Right lobe of liver (tissue), 6 donors: ENCODE measurements at regions not wholly inside any gene's neighbourhood (a gene's known extent, or its start where the extent isn't known, plus 50 kb on each side); places are given as distances from the start of the nearest gene placed in this dataset.
"Not testable (repeated sequence)": the region's sequence is repeated elsewhere in the genome, so short reads cannot be mapped to it uniquely, and the experiment has no call there.

Experiments used
- ATAC-seq, 4 donors: fragments of 200-7000 bp; cut with Tn5 transposase; one replicate each; pipeline ENCODE4 v1.9.1; 2020; ENCODE audit warnings: mild to moderate bottlenecking in 4 of 4, moderate library complexity in 4 of 4
- DNase-seq, 3 donors: peaks; one replicate each; pipeline ENCODE4 v3.0.0-alpha.2; 2020
- H3K27ac ChIP-seq, 3 donors: fragments of 200-600 bp; one replicate each; pipeline ENCODE4 v1.8.0; 2022
- H3K27me3 ChIP-seq, 2 donors: fragments of 200-600 bp; one replicate each; pipeline ENCODE4 v1.8.0; 2022
- H3K36me3 ChIP-seq, 4 donors: fragments of 200-600 bp; sonication (generic) in 1 of 4; one replicate each; pipeline versions ENCODE4 v1.5.1 to v1.8.0; 2017 to 2022; ENCODE audit warnings: control low read depth in 1 of 4
- H3K4me1 ChIP-seq, 4 donors: fragments of 200-600 bp; sonication (generic) in 1 of 4; one replicate each; pipeline versions ENCODE4 v1.5.1 to v1.8.0; 2017 to 2022; ENCODE audit warnings: control low read depth in 1 of 4
- H3K4me3 ChIP-seq, 3 donors: fragments of 200-600 bp; one replicate each; pipeline ENCODE4 v1.8.0; 2022
- H3K9me3 ChIP-seq, 4 donors: fragments of 200-600 bp; sonication (generic) in 1 of 4; one replicate each; pipeline versions ENCODE4 v1.5.1 to v1.8.0; 2017 to 2022; ENCODE audit warnings: control low read depth in 1 of 4
- POLR2A ChIP-seq: fragments of 450-650 bp; IDR thresholded peaks from one replicate; pipeline ENCODE4 v1.6.1; 2017; ENCODE audit warnings: antibody characterized with exemption, mild to moderate bottlenecking
- WGBS: methylation state at CpG from one replicate; pipeline ENCODE4 v1.1.6; 2018; ENCODE audit warnings: low coverage, low lambda C conversion rate; ENCODE audit not compliant: insufficient coverage; ENCODE audit errors: missing lambda C conversion rate; 5-methylcytosine and 5-hydroxymethylcytosine counted together
- intact Hi-C, 2 donors: fragments of 100-400 bp; cut with DNase I; formaldehyde crosslinking; loops; one replicate each; pipeline versions ENCODE4 v1.11.2 to v1.14.1; 2022
- TF ChIP-seq, protein P1 (sequence below), 4 donors: fragments of 200-600 bp in 3 of 4; fragments of 450-650 bp in 1 of 4; IDR thresholded peaks; one replicate each; pipeline versions ENCODE4 v1.5.1 to v1.8.0; 2016 to 2022; ENCODE audit warnings: antibody characterized with exemption in 4 of 4, mild to moderate bottlenecking in 2 of 4
- donor health status: DM: no; HTN: yes; CAD: no.
- donor health status: DM: no; HTN: no; CAD: no.
- donor health status: DM: no; HTN: no; CAD: no.
- donor health status: DM: no; HTN: yes; CAD: no.
- donor health status: DM: no; HTN: yes; CAD: no.

DNA sequence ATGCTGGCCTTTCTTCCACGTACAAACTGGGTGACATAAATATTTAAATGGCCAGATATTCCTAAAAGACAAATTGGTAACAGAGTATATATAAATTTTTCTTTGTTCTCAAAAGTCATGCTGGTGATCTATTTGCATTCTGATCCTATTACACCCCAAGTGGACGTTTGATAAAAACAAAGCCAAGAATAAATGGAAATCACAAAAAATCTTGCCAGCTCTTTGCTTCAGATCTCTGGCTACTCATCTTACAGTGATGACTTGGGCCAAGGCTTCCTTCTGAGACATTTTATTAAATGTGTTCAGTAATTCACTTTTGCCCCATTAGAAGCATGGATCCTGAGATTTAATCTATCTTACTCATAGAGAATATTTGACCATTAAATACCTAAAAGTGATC lies 444.3 kb upstream of the PIK3R1 start:
- no peaks in the 10 kb centered on the region for H3K36me3 ChIP-seq
- WGBS, result 47% methylated on average over 2 of the region's 2 CpGs
- H3K4me1 ChIP-seq, result peaks cover 0 to 35% (median 7%) of the 10 kb centered on the region in 4 donors
- ATAC-seq (no peak), DNase-seq (no peak)
- H3K4me3 ChIP-seq, result no peak overlapping the region
- no peaks in the 10 kb centered on the region for H3K9me3 ChIP-seq
- TF ChIP-seq, protein P1, sequence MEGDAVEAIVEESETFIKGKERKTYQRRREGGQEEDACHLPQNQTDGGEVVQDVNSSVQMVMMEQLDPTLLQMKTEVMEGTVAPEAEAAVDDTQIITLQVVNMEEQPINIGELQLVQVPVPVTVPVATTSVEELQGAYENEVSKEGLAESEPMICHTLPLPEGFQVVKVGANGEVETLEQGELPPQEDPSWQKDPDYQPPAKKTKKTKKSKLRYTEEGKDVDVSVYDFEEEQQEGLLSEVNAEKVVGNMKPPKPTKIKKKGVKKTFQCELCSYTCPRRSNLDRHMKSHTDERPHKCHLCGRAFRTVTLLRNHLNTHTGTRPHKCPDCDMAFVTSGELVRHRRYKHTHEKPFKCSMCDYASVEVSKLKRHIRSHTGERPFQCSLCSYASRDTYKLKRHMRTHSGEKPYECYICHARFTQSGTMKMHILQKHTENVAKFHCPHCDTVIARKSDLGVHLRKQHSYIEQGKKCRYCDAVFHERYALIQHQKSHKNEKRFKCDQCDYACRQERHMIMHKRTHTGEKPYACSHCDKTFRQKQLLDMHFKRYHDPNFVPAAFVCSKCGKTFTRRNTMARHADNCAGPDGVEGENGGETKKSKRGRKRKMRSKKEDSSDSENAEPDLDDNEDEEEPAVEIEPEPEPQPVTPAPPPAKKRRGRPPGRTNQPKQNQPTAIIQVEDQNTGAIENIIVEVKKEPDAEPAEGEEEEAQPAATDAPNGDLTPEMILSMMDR (IDR thresholded peaks at IDR 0.05), result no peak
- TF ChIP-seq POLR2A, result no peak
- intact Hi-C loops, result no loop called here
- peak overlapping the region in 1 of 3 donors; percentile 63 for H3K27ac ChIP-seq
- H3K27me3 ChIP-seq, result no peaks in the 10 kb centered on the region

DNA sequence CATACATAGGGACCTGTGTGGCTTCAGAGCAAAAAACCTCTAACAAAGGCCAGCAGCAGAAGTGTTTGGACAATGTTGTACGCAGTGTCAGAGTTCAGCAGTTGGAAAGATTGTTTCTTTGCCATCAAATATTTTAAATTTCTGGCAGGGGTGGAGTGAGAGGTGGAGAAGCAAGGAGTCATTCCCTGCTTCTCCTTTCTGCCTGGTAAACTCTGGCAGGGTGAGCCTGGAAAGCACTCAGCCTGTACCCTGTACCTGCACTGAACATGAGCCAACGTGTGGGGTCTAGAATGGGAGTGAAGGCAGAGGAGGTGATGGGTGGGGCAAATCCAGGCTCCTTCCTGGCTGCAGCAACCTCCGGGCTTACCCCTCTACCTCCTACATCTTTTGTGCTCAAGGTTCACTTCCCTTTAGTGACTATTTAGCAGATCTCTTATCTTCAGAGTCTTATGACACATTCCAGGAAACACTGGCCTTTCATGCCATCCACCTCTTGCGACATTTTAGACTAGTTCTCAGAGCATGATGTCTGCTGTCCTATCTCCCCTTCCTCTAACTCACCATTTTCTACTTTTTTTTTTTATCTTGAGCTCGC lies 445.0 kb upstream of the PIK3R1 start:
- Histone ChIP-seq H3K4me1 (peaks cover 0 to 35% (median 7%) of the 10 kb centered on the region in 4 donors), H3K4me3 (peak overlapping the region in 1 of 3 donors; percentile 9), H3K9me3 (no peaks in the 10 kb centered on the region), H3K36me3 (no peaks in the 10 kb centered on the region), H3K27me3 (no peaks in the 10 kb centered on the region), H3K27ac (peak overlapping the region in 2 of 3 donors; percentile 49 to 63)
- WGBS, result 14% methylated on average over 5 of the region's 5 CpGs
- ATAC-seq (peak; percentile 77 to 91 (median 84)), DNase-seq (peak; percentile 30 to 51 (median 47))
- intact Hi-C loops, result no loop called here
- TF ChIP-seq POLR2A, result no peak
- TF ChIP-seq, protein P1 (IDR thresholded peaks at IDR 0.05), result no peak

DNA sequence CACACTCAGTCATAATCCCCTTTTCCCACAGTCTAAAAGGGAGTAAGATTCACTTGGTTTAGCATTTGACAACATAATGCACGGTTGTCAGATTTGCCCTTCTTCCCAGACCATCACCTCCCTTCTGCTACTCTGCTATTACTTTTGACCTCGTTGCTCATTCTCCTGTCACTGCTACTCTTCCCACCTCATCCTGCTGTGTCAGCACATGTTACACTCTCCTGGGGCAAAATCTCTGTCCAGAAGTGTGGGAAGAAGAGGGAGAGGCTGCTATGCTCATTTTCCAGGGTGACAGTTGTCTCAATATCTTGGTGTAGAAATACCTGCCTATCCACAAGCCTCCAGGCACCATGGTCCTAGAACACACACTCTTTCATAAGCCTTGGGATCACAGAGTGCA lies 449.9 kb upstream of the PIK3R1 start:
- intact Hi-C loops, result no loop called here
- H3K36me3 ChIP-seq, result no peaks in the 10 kb centered on the region
- 93% methylated on average over 2 of the region's 2 CpGs for WGBS
- H3K27me3 ChIP-seq, result no peaks in the 10 kb centered on the region
- peaks cover 0 to 18% (median 5%) of the 10 kb centered on the region in 4 donors for H3K4me1 ChIP-seq
- no peak for TF ChIP-seq POLR2A
- TF ChIP-seq, protein P1 (IDR thresholded peaks at IDR 0.05), result no peak
- H3K27ac ChIP-seq, result no peak overlapping the region
- ATAC-seq (no peak), DNase-seq (no peak)
- H3K4me3 ChIP-seq, result no peak overlapping the region
- no peaks in the 10 kb centered on the region for H3K9me3 ChIP-seq

DNA sequence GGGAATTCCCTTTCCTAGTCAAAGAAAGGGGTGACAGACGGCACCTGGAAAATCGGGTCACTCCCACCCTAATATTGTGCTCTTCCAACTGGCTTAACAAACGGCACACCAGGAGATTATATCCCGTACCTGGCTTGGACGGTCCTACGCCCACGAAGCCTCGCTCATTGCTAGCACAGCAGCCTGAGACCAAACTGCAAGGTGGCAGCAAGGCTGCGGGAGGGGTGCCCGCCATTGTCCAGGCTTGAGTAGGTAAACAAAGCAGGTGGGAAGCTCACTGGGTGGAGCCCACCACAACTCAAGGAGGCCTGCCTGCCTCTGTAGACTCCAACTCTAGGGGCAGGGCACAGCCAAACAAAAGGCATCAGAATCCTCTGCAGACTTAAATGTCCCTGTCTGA lies 457.8 kb upstream of the PIK3R1 start:
- H3K36me3 ChIP-seq, ATAC-seq, intact Hi-C loops, H3K27me3 ChIP-seq, H3K9me3 ChIP-seq, DNase-seq, H3K4me3 ChIP-seq, H3K4me1 ChIP-seq, H3K27ac ChIP-seq: not testable (repeated sequence)
- 88% methylated on average over 6 of the region's 10 CpGs for WGBS

DNA sequence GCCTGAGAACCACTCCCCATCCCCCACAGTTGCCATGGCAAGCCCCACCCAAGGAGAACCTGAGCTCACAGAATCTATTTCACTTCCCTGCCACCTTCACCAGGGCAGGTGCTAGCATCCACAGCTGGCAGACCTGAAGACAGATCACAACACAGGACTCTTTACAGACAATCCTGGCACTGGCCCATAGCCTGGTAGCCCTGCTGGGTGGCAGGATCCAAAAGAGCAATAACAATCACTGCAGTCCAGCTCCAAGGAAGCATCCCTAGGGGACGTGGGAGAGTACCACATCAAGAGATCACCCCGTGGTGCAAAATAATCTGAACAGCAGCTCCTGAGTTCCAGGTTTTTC lies 463.2 kb upstream of the PIK3R1 start:
- Histone ChIP-seq H3K27me3 (no peaks in the 10 kb centered on the region), H3K9me3 (no peaks in the 10 kb centered on the region), H3K4me1 (no peaks in the 10 kb centered on the region), H3K27ac (no peak overlapping the region), H3K4me3 (no peak overlapping the region), H3K36me3 (no peaks in the 10 kb centered on the region)
- WGBS, result 70% methylated on average over 2 of the region's 2 CpGs
- no peak for TF ChIP-seq POLR2A
- TF ChIP-seq, protein P1 (IDR thresholded peaks at IDR 0.05), result no peak
- ATAC-seq, result peak in 2 of 4 donors; percentile 38 to 54
- intact Hi-C loops, result no loop called here
- peak in 1 of 3 donors; percentile 50 for DNase-seq
